Thyroid gland (tissue), 4 donors: ENCODE measurements at regions not wholly inside any gene's neighbourhood (a gene's known extent, or its start where the extent isn't known, plus 50 kb on each side); places are given as distances from the start of the nearest gene placed in this dataset.

ENCODE experiments used
- POLR2A ChIP-seq, 2 donors: fragments of 450-650 bp; IDR thresholded peaks; one replicate each; pipeline ENCODE4 v1.6.1; 2017; ENCODE audit warnings: antibody characterized with exemption in 2 of 2, mild to moderate bottlenecking in 2 of 2, moderate library complexity in 1 of 2
- TF ChIP-seq, protein P1 (sequence below), 6 experiments: fragments of 200-600 bp in 3 of 6; fragments of 450-650 bp in 3 of 6; sonication (generic) in 3 of 6; IDR thresholded peaks; one replicate each; pipeline ENCODE4 v1.5.1; 2016 to 2019; ENCODE audit warnings: antibody characterized with exemption in 6 of 6, mild to moderate bottlenecking in 2 of 6, inconsistent platforms in 1 of 6, moderate library complexity in 1 of 6

DNA sequence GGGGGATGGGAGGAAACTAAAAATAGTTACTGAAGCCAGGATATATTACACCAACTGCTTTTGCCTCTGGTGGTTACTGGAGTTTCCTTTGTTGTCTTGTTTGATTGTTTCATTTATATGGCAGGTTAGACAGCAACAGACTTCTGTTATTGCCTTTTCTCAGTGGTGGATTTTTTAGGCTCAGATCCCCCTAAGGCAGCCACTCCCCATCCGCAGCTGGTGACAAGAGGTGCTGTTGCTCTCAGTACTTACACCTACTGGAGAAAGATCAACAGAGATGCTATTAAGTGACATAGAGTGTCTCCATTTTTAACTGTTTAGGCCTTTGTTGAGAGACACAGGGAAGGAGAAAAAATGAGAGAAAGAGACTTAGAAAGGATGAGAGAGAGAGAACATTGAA lies 552.1 kb downstream of the PKHD1 start:
- TF ChIP-seq, protein P1, sequence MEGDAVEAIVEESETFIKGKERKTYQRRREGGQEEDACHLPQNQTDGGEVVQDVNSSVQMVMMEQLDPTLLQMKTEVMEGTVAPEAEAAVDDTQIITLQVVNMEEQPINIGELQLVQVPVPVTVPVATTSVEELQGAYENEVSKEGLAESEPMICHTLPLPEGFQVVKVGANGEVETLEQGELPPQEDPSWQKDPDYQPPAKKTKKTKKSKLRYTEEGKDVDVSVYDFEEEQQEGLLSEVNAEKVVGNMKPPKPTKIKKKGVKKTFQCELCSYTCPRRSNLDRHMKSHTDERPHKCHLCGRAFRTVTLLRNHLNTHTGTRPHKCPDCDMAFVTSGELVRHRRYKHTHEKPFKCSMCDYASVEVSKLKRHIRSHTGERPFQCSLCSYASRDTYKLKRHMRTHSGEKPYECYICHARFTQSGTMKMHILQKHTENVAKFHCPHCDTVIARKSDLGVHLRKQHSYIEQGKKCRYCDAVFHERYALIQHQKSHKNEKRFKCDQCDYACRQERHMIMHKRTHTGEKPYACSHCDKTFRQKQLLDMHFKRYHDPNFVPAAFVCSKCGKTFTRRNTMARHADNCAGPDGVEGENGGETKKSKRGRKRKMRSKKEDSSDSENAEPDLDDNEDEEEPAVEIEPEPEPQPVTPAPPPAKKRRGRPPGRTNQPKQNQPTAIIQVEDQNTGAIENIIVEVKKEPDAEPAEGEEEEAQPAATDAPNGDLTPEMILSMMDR (IDR thresholded peaks at IDR 0.05), result no peak
- no peak for TF ChIP-seq POLR2A (IDR thresholded peaks at IDR 0.05)
